Endothelial cell of umbilical vein (primary cell): ENCODE measurements at regions not wholly inside any gene's neighbourhood (a gene's known extent, or its start where the extent isn't known, plus 50 kb on each side); places are given as distances from the start of the nearest gene placed in this dataset.

Experiments used
- CTCF ChIP-seq, 2 donors: IDR thresholded peaks; 1 replicate in 1 of 2; 2 replicates in 1 of 2; pipeline ENCODE4 v1.5.1; 2011; ENCODE audit warnings: low read length in 2 of 2, mild to moderate bottlenecking in 2 of 2, moderate library complexity in 2 of 2, control low read depth in 1 of 2, inconsistent platforms in 1 of 2, low read depth in 1 of 2; ENCODE audit not compliant: insufficient read depth in 1 of 2; ENCODE audit errors: extremely low read depth in 1 of 2
- EZH2 ChIP-seq: IDR thresholded peaks from 2 replicates; pipeline ENCODE4 v1.6.1; 2012; ENCODE audit warnings: borderline replicate concordance, low read depth, mild to moderate bottlenecking, moderate library complexity, low read length, inconsistent platforms; ENCODE audit not compliant: severe bottlenecking
- FOS ChIP-seq: IDR thresholded peaks from 2 replicates; pipeline ENCODE4 v1.6.1; 2011; ENCODE audit warnings: mild to moderate bottlenecking, low read length, moderate library complexity, borderline replicate concordance; ENCODE audit not compliant: insufficient read depth
- GATA2 ChIP-seq: IDR thresholded peaks from 2 replicates; pipeline ENCODE4 v1.7.0; 2011; ENCODE audit warnings: low read depth, mild to moderate bottlenecking, moderate library complexity, mixed read lengths, low read length; ENCODE audit not compliant: insufficient read length, insufficient read depth
- JUN ChIP-seq: IDR thresholded peaks from 2 replicates; pipeline ENCODE4 v1.6.1; 2011; ENCODE audit warnings: borderline replicate concordance, low read depth; ENCODE audit not compliant: insufficient read length, insufficient read depth
- MAX ChIP-seq: IDR thresholded peaks from 2 replicates; pipeline ENCODE4 v1.6.1; 2011; ENCODE audit not compliant: insufficient read depth, insufficient read length
- MYC ChIP-seq: IDR thresholded peaks from one replicate; pipeline ENCODE4 v1.6.1; 2011; ENCODE audit warnings: mild to moderate bottlenecking, low read depth, low read length
- POLR2A ChIP-seq: IDR thresholded peaks from 2 replicates; pipeline ENCODE4 v1.6.1; 2012; ENCODE audit warnings: low read depth, mild to moderate bottlenecking, control low read depth, low read length
- POLR2AphosphoS5 ChIP-seq: IDR thresholded peaks from 2 replicates; pipeline ENCODE4 v1.6.1; 2012; ENCODE audit warnings: low read depth, mild to moderate bottlenecking, control low read depth, low read length, moderate library complexity; ENCODE audit not compliant: insufficient read depth

GRCh38 chr10:33791272-33791660, 456.8 kb upstream of the NRP1 start:
- TF ChIP-seq CTCF (IDR thresholded peaks at IDR 0.05; ENCODE audit: extremely low read depth in 1 of 2, insufficient read depth in 1 of 2, low read depth in 1 of 2, low read length in 2 of 2), result no peak
- no peak for TF ChIP-seq POLR2A
- TF ChIP-seq EZH2, result no peak
- TF ChIP-seq JUN, result no peak
- TF ChIP-seq MYC, result no peak
- TF ChIP-seq POLR2AphosphoS5, result no peak
- no peak for TF ChIP-seq GATA2
- TF ChIP-seq FOS, result no peak
- no peak for TF ChIP-seq MAX
